SK-N-SH (cell line): ENCODE measurements at regions not wholly inside any gene's neighbourhood (a gene's known extent, or its start where the extent isn't known, plus 50 kb on each side); places are given as distances from the start of the nearest gene placed in this dataset.

ENCODE experiments used
- CTCF ChIP-seq: fragments of 200-600 bp; sonication (generic); IDR thresholded peaks from 2 replicates; pipeline ENCODE4 v1.6.1; 2017; ENCODE audit warnings: antibody characterized with exemption, mild to moderate bottlenecking, moderate library complexity
- ELF1 ChIP-seq: IDR thresholded peaks from 2 replicates; pipeline ENCODE4 v1.4.0; 2012
- EZH2phosphoT487 ChIP-seq: fragments of 200-600 bp; sonication (generic); IDR thresholded peaks from 2 replicates; pipeline ENCODE4 v1.6.1; 2017; ENCODE audit warnings: low read depth, mixed run types, mild to moderate bottlenecking, antibody characterized with exemption, moderate library complexity, borderline replicate concordance
- GABPA ChIP-seq: IDR thresholded peaks from 2 replicates; pipeline ENCODE4 v1.4.0; 2012; ENCODE audit warnings: low read depth, mild to moderate bottlenecking
- MAX ChIP-seq: IDR thresholded peaks from 2 replicates; pipeline ENCODE4 v1.4.0; 2012; ENCODE audit warnings: low read depth
- POLR2AphosphoS5 ChIP-seq: IDR thresholded peaks from 2 replicates; pipeline ENCODE4 v1.6.1; 2012; ENCODE audit warnings: low read depth, low read length
- RAD21 ChIP-seq: IDR thresholded peaks from 2 replicates; pipeline ENCODE4 v1.6.1; 2012; ENCODE audit warnings: mild to moderate bottlenecking, low read length
- REST ChIP-seq: IDR thresholded peaks from 2 replicates; pipeline ENCODE4 v1.6.1; 2012; ENCODE audit warnings: mild to moderate bottlenecking, low read depth, low read length, moderate library complexity
- RFX5 ChIP-seq: IDR thresholded peaks from 2 replicates; pipeline ENCODE4 v1.6.1; 2012; ENCODE audit warnings: mild to moderate bottlenecking, improper control_type of control experiment, low read length
- TCF12 ChIP-seq: IDR thresholded peaks from 2 replicates; pipeline ENCODE4 v1.4.0; 2012
- ZBTB33 ChIP-seq: IDR thresholded peaks from 2 replicates; pipeline ENCODE4 v1.4.0; 2012; ENCODE audit warnings: low read depth, borderline replicate concordance

- no peak for TF ChIP-seq POLR2AphosphoS5
- TF ChIP-seq ELF1, result no peak
- peak; percentile 3; the same call in 1 of the 2 replicates for TF ChIP-seq RAD21
- TF ChIP-seq CTCF, result no peak
- no peak for TF ChIP-seq REST
- no peak for TF ChIP-seq MAX
- no peak for TF ChIP-seq ZBTB33
- TF ChIP-seq RFX5, result no peak
- TF ChIP-seq TCF12, result no peak
- no peak for TF ChIP-seq EZH2phosphoT487
- no peak for TF ChIP-seq GABPA
Observed at GRCh38 chr10:42940487-42941294, 136.2 kb upstream of the RET start.
